ENCODE measurements at regions not wholly inside any gene's neighbourhood (a gene's known extent, or its start where the extent isn't known, plus 50 kb on each side); places are given as distances from the start of the nearest gene placed in this dataset.

GRCh38 chr2:6036211-6036610 is 344.0 kb downstream of the SOX11 start:
- no peak for TF ChIP-seq CTCF (IDR thresholded peaks at IDR 0.05; ENCODE audit: control insufficient read depth, extremely low read depth, insufficient read depth)
- no peak overlapping the region for H3K4me3 ChIP-seq (ENCODE audit: low read depth, low read length)
- no peak for DNase-seq (ENCODE audit: low read depth)

GRCh38 chr2:6043238-6043637 is 351.1 kb downstream of the SOX11 start:
- H3K4me3 ChIP-seq (ENCODE audit: low read depth, low read length): no peak overlapping the region
- DNase-seq (ENCODE audit: low read depth): no peak
- no peak for TF ChIP-seq CTCF (IDR thresholded peaks at IDR 0.05; ENCODE audit: control insufficient read depth, extremely low read depth, insufficient read depth)

GRCh38 chr2:6052649-6053048 is 360.5 kb downstream of the SOX11 start:
- no peak for TF ChIP-seq CTCF (IDR thresholded peaks at IDR 0.05; ENCODE audit: control insufficient read depth, extremely low read depth, insufficient read depth)
- no peak overlapping the region for H3K4me3 ChIP-seq (ENCODE audit: low read depth, low read length)
- no peak for DNase-seq (ENCODE audit: low read depth)

- TF ChIP-seq CTCF (IDR thresholded peaks at IDR 0.05; ENCODE audit: control insufficient read depth, extremely low read depth, insufficient read depth): no peak
- H3K4me3 ChIP-seq (ENCODE audit: low read depth, low read length): no peak overlapping the region
- no peak for DNase-seq (ENCODE audit: low read depth)
These were observed 361.6 kb downstream of the SOX11 start for GRCh38 chr2:6053743-6054142.

- H3K4me3 ChIP-seq (ENCODE audit: low read depth, low read length): no peak overlapping the region
- no peak for DNase-seq (ENCODE audit: low read depth)
- no peak for TF ChIP-seq CTCF (IDR thresholded peaks at IDR 0.05; ENCODE audit: control insufficient read depth, extremely low read depth, insufficient read depth)
These were observed 362.0 kb downstream of the SOX11 start for GRCh38 chr2:6054161-6054671.

- no peak overlapping the region for H3K4me3 ChIP-seq (ENCODE audit: low read depth, low read length)
- DNase-seq (ENCODE audit: low read depth): no peak
- no peak for TF ChIP-seq CTCF (IDR thresholded peaks at IDR 0.05; ENCODE audit: control insufficient read depth, extremely low read depth, insufficient read depth)
These were observed 368.9 kb downstream of the SOX11 start for GRCh38 chr2:6060992-6061663.

GRCh38 chr2:6064757-6065156 is 372.6 kb downstream of the SOX11 start:
- TF ChIP-seq CTCF (IDR thresholded peaks at IDR 0.05; ENCODE audit: control insufficient read depth, extremely low read depth, insufficient read depth): no peak

More at GRCh38 chr2:6064757-6065156, 372.6 kb downstream of the SOX11 start:
- H3K4me3 ChIP-seq (ENCODE audit: low read depth, low read length): no peak overlapping the region
- no peak for DNase-seq (ENCODE audit: low read depth)
